Urinary bladder (tissue), 1 donor: ENCODE measurements at regions not wholly inside any gene's neighbourhood (a gene's known extent, or its start where the extent isn't known, plus 50 kb on each side); places are given as distances from the start of the nearest gene placed in this dataset. TPM values are rescaled to one million over a fixed set of nuclear protein-coding genes. Genes with fewer than 3 reads are reported as not detected.

Experiments used
- small RNA-seq: library from RNA; depleted of rRNA; stranded (forward); fragments of <200 nt; gene quantifications from one replicate; pipeline ENCODE3, GENCODE V24; 2014

Small RNAs in the stretch of these regions (small RNA-seq; reads per million reads assigned to genes)
- not detected for gene RF00012
